ENCODE measurements at regions not wholly inside any gene's neighbourhood (a gene's known extent, or its start where the extent isn't known, plus 50 kb on each side); places are given as distances from the start of the nearest gene placed in this dataset.

DNA sequence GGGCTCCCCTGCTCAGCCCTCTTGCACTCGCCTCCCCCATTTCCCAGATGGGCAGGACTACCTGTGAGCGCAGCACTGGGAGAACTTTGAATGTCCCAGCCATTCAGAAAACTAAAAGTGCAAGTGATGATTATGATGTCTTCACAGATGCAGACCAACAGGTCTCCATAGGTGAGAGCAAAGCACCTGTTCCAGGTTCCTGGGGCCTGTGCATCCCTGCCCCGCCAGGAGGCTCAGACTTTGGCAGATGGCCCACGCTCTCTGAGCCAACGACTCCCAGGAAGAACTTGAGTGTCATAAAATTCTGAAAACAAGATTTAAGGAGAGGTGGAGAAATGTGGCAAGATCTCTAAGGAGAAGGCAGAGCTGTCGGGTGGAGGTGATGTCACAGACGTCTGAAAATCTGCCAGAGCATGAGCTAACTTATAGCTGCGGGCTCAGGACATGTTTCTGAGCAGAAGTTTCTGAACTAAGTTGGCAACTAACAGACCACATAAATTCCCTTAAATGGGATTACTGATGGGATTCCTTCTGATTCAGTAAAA, 110.8 kb upstream of the IGF1R start:
- H3K4me3 ChIP-seq (ENCODE audit: low read depth, low read length) = no peak overlapping the region

DNA sequence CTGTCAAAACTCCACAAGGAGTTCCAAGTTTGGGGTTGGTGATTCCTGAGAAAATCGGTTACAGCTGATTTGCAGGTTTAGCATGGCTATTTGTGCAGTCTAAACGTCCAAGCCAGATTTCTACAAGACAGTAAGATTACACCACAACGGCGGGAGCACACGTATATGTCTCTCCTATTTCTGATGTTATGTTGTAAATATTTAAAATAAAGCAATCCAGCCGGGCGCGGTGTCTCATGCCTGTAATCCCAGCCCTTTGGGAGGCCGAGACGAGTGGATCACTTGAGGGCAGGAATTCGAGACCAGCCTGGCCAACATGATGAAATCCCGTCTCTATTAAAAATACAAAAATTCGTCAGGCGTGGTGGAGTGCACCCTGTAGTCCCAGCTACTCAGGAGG, 106.8 kb upstream of the IGF1R start:
- TF ChIP-seq, protein P1, sequence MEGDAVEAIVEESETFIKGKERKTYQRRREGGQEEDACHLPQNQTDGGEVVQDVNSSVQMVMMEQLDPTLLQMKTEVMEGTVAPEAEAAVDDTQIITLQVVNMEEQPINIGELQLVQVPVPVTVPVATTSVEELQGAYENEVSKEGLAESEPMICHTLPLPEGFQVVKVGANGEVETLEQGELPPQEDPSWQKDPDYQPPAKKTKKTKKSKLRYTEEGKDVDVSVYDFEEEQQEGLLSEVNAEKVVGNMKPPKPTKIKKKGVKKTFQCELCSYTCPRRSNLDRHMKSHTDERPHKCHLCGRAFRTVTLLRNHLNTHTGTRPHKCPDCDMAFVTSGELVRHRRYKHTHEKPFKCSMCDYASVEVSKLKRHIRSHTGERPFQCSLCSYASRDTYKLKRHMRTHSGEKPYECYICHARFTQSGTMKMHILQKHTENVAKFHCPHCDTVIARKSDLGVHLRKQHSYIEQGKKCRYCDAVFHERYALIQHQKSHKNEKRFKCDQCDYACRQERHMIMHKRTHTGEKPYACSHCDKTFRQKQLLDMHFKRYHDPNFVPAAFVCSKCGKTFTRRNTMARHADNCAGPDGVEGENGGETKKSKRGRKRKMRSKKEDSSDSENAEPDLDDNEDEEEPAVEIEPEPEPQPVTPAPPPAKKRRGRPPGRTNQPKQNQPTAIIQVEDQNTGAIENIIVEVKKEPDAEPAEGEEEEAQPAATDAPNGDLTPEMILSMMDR (IDR thresholded peaks at IDR 0.05; ENCODE audit: control insufficient read depth, extremely low read depth, insufficient read depth) = no peak
- H3K4me3 ChIP-seq (ENCODE audit: low read depth, low read length) = no peak overlapping the region

More for the DNA sequence above, 110.8 kb upstream of the IGF1R start:
- DNase-seq (ENCODE audit: low read depth) = peak; percentile 63
- TF ChIP-seq, protein P1 (IDR thresholded peaks at IDR 0.05; ENCODE audit: control insufficient read depth, extremely low read depth, insufficient read depth) = 0 out of 2 replicates have a peak, but pooled peaks have one; percentile 12

DNA sequence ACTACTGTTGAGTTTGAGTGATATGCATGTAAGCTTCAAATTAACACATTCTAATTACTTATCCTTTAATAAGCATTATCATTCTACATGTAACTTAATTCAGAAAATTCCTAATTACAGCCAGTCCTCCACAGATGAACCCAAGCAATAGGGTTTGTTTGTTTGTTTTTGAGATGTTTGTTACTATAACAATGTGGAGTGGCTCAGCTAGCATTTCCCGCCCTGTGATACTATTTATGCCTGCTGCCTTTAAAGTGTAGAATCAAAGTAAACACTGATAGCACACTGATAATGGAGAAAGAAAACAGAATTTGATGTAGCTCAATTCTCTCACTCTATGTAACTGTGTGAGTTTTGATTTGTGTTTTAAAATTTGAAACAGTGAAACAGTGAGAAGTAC, 105.1 kb upstream of the IGF1R start:
- no peak for DNase-seq (ENCODE audit: low read depth)
- TF ChIP-seq, protein P1 (IDR thresholded peaks at IDR 0.05; ENCODE audit: control insufficient read depth, extremely low read depth, insufficient read depth) = no peak
- H3K4me3 ChIP-seq (ENCODE audit: low read depth, low read length) = no peak overlapping the region

More for the DNA sequence above, 106.8 kb upstream of the IGF1R start:
- DNase-seq (ENCODE audit: low read depth) = no peak

DNA sequence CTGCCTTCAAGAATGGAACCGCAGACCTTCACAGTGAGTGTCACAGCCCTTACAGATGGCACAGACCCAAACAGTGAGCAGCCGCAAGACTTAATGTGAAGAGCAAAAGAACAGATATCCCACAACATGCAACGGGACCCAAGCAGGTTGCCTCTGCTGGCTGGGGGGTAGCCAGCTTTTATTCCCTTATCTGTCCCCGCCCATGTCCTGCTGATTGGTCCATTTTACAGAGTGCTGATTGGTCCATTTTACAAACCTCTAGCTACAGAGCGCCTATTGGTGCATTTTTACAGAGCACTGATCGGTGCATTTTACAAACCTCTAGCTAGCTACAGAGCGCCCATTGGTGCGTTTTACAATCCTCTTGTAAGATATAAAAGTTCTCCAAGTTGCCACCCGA, 102.0 kb upstream of the IGF1R start:
- no peak for DNase-seq (ENCODE audit: low read depth)
- no peak overlapping the region for H3K4me3 ChIP-seq (ENCODE audit: low read depth, low read length)
- TF ChIP-seq, protein P1 (IDR thresholded peaks at IDR 0.05; ENCODE audit: control insufficient read depth, extremely low read depth, insufficient read depth) = no peak

DNA sequence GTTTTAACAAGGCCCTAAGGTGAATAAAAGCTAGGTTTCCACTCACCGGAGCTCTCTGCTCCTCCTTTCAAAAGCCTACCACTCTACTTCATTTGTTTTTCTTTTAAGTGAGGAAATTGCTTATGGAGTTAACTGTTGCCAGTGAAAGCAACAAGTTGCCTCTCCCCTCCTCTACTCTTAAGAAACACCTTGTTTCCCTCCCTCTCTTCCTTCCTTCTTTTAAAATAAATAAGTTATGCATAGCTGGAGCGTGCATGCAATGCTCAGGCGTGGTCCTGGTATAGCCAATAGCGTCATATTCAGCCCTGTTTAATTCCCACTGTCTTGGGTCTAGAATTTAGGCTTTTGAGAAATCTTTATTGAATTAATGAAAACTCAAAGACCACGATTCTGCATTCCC, 101.1 kb upstream of the IGF1R start:
- TF ChIP-seq, protein P1 (IDR thresholded peaks at IDR 0.05; ENCODE audit: control insufficient read depth, extremely low read depth, insufficient read depth) = no peak
- no peak overlapping the region for H3K4me3 ChIP-seq (ENCODE audit: low read depth, low read length)
- DNase-seq (ENCODE audit: low read depth) = no peak

DNA sequence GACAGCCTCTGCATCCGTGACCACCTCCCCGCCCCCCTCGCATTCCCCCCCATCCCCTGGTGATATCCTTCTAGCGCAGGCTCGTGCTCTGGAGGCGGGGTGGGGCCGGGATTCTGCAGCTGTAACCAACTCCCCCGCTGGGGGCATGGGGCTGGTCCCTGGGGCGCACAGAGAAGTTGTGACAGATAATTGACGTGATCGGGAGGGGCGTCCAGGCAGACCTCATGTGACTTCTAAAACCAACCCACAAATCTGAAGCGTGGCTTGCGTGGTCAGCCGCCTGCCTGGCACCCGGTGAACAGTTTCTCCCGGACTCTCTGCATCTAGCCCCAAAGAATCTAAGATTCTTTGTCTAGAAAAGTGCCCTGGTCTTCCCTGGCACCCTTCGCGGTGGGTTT, 100.6 kb upstream of the IGF1R start:
- H3K4me3 ChIP-seq (ENCODE audit: low read depth, low read length) = no peak overlapping the region
- DNase-seq (ENCODE audit: low read depth) = no peak
- TF ChIP-seq, protein P1 (IDR thresholded peaks at IDR 0.05; ENCODE audit: control insufficient read depth, extremely low read depth, insufficient read depth) = no peak

Measured in LNCaP clone FGC (cell line).